ENCODE measurements at regions not wholly inside any gene's neighbourhood (a gene's known extent, or its start where the extent isn't known, plus 50 kb on each side); places are given as distances from the start of the nearest gene placed in this dataset.
A peak's percentile ranks its signal among the peaks of the same experiment; 100 is the strongest.

DNA sequence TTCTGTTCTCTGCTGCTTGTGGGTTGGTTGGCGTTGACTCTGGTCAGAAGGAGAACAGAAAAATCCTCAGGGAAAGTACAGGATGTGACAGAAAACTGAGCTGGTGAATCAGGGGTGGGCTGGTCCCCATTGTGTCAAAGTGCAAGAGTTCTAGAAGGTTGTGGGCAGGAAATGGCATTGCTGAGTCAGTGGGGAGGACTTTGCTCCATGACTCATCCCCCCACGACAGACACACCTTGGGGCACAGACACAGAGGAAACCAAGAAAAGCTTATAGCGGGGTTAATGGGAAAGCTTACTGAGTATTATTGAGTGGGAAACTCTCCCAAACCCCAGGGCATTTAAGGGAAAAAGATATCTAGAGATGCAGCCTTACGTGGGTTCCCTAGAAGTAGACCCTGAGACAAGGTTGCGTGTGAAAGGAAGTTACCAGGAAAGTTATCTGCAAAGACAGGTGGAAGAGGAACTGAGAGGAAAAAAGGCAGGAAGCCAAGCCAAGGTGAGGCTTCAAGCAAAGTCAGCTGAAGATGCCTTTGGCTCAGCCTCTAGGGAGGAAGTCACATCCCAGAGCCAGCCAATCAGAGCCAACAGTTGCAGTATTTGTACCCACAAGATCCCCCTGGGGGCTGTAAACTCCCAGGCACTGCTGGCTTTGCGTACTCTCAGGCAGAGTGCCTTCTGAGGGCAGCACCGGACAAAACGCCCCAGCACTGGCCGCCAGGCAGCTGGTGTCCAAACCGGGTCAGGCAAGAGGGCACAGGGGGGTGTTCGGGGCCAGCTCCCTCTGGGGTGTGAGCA, 86.4 kb downstream of the FOXL1 start:
- peak; percentile 21 for DNase-seq (ENCODE audit: low spot score)

DNA sequence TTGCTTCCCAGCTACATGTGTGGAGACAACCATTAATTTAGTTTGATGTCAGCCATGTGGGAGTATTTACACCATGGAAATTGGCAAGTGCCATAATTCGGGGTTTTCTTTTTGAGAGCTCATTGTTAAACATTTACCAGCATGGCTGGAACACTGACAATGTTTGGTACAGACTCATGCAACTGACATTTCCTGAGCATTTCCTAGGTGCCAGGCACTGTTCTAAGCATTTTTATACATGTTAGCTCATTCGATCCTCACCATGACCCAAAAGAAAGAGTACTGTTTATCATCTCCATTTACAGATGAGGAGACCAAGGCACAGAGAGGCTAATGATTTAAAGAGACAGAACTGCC, 86.9 kb downstream of the FOXL1 start:
- no peak for DNase-seq (ENCODE audit: low spot score)

DNA sequence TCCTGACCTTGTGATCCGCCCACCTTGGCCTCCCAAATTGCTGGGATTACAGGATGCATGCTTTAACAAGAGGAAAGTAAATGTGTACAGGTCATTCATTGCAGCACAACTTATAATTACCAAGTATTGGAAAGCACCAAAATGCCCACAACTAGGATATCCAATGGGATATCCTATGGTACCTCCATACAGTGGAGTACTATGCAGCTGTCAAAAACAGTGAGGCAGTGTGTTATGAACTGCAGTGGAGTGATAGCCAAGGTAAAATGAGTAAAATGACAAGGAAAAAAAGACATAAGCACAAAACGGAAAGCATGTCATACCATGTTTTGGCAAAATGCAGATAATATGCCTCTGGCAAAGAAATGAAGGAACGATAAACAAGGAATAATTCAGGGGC, 87.6 kb downstream of the FOXL1 start:
- DNase-seq (ENCODE audit: low spot score): no peak

DNA sequence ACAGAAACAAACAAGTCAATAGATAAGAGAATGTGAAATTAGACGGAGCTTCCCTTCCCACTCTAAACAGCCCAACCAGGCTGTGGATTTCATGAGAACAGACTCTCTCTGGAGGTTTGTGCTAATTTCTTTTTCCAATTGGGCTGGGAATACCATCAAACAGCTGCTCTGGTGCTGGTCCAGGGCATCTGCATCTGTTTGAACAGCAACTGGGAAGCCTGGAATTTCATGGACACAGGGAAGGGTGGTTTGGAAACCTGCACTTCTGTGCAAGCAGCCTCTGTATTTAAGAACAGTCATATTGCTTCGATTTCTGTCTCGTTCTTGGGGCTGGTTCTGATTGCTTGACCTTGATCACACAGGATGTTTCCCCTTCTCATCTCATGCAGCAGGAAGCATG, 88.7 kb downstream of the FOXL1 start:
- no peak for DNase-seq (ENCODE audit: low spot score)

DNA sequence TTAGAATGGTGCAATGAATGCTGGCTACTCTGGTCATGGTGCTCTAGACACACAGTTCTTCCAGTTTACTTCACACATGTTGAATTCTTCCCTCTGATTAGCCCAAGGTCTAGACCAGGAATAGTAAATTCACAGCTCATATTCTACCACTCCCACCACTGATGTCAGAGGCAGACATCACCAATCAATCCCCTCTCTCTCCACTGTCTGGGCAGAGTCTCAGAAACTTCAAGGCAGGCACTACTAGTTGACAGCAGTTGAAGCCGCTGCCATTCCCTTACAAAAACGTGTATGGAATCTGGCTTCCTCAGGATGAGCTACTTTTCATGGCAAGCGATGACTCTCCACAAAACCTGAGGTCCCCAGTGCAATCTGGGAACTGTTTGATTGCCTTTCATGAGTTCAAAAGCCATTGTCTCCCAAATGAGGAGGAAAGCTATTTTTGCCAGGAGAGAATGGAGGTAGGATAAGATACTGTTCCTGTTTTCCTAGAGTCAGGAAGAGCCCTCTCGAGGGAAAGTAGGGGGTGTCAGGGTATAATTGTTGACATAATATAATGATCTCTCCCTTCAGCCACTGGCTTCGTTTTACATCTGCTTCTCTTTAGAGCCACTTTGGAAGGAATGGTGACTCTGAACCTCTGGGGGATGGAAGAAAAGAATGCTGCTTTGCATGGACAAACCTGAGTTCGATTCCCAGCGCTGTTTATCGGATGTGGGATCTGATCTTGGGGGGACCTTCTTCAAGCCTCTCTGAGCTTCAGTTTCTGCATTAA, 90.0 kb downstream of the FOXL1 start:
- DNase-seq (ENCODE audit: low spot score): peak; percentile 5

DNA sequence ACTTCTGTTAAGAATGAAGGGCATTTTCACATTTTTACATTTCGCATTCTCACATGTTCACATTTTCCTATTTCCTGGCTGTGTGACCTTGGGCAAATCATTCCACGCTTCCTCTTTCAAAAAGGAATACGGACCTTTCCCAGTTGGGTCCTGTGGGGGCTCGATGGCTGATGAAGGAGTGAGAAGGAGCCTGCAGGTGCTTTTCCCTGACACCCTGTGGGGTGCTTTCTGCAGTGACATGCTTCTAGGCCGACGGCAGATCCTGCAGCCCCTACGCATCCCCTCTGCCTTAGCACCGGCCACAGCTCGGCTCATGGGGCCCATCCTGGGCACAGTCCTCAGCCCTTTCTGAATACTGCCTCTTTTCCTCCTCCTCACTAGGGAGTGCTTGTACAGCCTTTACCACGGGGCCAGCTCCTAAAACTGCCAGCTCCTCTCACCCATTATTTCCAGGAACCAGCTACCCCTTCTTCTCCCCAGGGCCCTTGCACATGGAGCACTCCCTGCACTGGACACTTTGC, 91.0 kb downstream of the FOXL1 start:
- DNase-seq (ENCODE audit: low spot score): no peak

DNA sequence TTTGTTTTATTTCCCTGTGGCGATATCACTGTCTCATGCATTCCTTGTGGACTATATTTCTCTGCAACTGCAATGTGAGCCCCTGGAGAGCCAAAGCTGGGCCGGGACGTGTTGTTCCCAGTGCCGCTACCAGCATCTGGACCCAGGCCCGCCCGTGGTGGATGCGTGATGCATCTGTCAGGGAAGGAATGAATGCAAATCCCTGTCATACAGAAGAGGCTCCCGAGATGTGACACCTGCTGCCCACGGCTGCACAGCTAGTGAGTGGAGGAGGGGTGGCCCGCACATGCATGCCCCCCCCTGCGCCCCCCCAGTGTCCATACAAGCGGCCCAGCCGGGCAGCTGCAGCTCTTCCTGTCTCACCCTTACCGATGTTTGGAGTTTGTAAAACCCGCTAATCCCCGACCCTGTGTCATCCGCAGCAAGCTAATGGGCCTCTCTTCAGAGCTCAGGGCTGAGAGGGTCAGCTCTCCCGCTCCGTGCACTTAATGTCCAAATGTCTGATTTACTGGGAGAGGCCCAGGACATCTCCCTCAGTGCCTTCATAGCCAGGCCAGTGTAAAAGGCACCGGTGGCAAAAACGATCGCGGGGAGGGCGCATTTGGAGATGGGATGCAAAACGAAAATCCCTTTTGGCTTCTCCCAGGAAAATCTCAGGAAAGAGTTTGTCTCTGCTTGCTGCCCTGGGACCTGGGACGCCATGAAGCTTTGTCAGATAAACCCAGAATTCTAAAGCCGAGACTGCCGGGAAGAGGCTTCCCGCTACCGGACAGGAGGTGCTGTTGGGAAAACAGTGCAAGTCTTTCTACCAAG, 91.8 kb downstream of the FOXL1 start:
- DNase-seq (ENCODE audit: low spot score): peak; percentile 7

DNA sequence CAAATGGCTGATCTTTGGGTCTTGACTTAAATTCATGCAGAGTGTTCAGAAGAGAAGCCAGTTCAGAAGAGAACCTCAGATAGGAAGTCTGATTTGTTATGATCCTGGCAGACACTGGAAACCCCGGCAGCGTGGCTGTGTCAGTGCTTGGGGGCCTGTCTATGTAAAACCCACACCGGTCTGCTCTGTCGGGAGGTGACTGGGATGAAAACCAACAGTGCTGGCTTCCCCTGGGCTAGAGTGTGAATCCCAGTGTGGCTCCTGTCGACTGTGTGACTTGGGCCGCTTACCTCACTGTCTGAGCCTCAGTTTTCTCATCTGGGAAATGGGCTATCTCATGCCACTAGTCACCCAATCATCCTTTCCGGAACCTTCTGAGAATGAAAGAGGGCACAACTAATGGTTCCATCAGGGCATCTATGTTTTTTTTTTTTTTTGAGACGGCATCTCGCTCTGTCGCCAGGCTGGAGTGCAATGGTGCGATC, 92.4 kb downstream of the FOXL1 start:
- no peak for DNase-seq (ENCODE audit: low spot score)

DNA sequence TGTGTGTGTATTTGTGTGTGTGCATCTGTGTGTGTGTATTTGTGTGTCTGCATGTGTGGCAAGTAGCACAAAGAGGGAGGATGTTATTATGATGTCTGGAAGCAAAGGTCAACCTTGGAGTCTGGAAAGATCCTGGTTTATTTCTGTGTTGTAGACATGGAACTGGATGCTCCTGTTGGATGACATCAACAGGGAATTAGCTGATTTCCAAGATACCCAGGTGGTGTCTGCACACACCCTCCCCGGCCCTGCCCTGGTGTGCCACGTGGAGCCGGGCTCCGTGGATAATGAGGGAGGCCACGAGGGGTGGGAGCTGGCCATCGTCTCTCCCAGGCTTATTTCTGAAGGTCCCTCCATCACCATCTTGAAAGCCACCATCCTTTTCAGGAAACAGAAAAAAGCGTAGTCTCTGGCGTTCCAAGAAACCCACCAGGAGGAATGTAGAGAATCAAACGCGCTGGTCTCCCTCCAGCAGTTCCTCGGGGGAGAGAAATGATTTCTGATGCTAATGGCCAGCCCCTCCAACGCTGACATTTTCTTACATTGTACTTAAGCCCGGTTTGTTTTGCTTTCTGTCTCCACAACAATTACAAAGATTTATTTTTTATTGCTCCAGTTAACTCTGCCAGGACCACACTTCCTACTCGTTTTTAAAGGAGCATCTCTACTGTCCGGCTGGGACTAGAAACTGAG, 93.3 kb downstream of the FOXL1 start:
- DNase-seq (ENCODE audit: low spot score): peak; percentile 24

DNA sequence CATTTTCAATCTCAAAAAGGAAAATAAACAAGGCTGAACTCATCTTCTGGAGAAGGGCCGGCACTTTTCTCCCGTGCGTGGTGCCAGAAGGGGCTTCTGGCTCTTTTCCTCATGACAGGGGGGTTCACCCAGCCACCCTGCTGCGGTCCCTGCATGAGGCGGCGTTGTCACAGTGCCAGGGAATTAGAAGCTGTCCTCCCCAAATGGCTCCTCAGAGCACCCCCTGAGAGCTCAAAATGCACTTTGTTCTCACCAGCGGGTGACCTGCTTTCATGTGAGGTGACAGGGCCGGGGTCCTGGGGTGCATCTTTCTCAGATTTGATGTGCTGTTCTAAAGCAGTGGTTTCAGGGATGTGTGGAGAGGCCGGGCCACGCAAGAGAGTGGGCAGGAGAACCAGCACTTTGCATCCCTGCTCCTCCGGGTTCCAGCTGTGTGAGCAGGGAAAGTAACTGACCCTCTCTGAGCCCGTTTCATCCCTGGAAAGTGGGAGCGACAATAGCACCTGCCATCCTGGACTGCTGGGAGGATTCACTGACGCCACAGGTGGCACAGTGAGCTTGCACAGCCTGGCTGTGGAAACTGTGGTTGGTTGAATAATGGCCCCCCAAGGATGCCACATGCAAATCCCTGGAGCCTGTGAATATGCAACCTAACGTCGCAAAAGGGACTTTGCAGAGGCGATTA, 94.0 kb downstream of the FOXL1 start:
- no peak for DNase-seq (ENCODE audit: low spot score)

DNA sequence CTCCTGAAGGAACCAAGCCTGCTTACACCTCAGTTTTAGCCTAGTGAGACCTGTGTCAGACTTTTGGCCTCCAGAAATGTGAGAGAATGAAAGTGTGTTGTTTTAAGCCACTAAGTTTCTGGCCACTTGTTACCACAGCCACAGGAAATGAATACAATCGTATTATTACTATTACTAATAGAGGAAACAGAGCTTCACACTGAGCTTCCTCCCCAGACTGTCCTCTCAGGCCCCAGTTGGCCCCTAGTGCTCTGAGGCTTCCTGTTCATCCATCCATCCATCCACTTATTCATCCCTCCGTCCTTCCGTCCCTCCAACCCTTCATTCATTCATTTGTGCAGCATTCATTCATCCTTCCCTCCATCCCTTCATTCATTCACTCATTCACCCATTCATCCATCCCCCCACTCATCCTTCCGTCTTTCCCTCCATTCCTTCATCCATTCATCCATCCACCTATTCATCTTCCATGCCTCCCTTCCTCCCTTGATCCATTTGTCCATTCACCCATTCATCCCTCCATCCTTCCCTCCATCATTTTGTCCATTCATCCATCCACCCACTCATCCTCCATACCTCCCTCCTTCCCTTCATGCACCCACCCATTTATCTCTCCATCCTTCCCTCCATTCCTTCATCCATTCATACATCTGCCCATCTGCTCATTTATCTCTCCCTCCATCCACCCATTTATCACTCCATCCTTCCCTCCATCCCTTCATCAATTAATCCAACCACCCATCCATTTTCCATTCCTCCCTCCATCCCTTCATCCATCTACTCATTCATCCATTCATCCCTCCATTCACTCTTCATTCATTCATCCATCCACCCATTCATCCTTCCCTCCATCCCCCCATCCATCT, 95.0 kb downstream of the FOXL1 start:
- no peak for DNase-seq (ENCODE audit: low spot score)

DNA sequence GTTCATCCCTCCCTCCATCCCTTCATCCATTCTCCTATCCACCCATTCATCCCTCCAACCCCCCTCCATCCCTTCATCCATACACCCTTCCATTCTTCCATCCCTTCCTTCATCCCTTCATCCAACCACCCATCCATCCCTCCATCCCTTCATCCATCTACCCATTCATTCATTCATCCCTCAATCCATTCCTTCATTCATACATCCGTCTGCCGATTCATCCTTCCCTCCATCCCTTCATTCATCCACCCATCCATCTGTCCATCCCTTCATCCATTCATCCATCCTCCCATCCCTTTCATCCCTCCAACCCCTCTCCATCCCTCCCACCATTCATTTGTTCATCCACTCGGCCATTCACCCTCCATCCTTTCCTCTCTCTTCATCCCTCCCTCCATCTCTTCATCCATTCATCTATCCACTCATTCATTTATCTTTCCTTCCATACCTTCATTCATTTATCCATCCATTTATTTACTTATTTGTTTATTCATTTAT, 95.7 kb downstream of the FOXL1 start:
- DNase-seq (ENCODE audit: low spot score): no peak

DNA sequence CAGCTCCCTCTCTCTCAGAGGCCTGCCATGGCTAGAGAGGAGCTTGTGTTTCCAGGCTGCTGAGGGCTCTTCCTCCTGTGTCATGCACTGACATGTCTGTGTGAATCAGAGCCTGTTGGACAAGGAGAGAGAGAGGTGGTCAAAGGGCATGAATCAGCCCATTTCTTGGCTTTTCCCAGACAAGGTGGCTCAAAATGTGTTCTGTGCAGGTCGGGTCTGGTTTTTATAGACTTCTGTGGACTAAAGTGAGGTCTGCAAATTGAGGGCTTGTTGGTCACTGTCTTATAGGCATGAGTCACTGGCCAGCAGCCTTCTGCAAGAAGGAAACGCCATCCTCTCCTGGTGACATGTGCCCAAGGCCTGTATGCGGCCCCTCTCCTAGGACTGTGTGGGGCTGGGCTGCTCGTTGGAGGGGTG, 97.9 kb downstream of the FOXL1 start:
- no peak for DNase-seq (ENCODE audit: low spot score)

DNA sequence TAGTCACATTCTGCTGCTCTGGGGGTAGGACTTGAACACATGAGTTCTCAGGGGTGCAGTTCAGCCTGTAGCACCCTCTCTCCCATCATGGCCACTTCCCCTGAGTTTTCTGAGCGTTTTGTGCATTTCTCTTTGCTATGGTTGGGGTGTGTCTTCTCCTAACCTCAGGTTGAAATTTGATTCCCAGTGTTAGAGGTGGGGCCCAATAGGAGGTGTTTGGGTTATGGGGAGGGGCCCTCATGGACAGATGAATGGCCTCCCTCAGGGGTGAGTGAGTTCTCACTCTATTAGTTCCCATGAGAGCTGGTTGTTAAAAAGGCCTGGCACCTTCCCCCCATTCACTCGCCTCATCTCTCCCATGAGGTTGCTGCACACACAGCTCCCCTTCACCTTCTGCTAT, 101.1 kb downstream of the FOXL1 start:
- no peak for DNase-seq (ENCODE audit: low spot score)

DNA sequence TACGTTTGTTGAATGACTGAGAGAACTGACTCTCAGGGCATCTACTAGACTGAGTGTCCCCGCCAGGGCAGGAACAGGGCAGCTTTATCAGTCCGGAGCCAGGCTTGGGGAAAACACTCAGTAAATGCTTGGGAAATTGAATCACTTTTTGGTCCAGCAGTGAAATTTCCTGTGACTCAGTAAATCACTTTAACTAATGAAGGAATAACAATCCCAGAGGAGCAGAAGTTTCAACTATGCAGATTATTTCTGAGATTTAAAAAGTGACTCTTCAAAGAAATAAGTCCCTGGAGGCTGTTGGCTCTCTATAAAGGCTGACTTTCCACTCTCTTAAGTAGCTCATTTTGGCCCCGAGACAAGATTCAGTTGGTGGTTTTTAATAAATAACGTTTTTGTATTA, 101.8 kb downstream of the FOXL1 start:
- DNase-seq (ENCODE audit: low spot score): peak; percentile 61

DNA sequence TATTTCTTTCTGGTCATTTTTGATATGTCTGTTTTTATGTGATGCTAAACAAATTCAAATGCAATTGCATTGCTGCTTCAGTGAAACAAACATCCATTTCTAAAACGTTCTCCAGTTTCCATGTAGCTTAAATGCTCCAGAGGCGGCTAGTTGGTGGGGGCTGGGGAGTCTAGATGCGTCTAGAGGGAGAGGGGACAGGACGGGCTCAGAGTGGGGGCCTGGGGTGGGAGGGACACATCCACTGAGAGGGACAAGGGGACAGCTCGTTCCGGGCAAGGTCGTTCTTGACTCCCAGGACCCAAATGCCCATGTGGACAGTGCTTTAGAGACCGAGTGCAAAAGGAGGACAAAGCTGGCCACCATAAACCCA, 102.3 kb downstream of the FOXL1 start:
- DNase-seq (ENCODE audit: low spot score): no peak

DNA sequence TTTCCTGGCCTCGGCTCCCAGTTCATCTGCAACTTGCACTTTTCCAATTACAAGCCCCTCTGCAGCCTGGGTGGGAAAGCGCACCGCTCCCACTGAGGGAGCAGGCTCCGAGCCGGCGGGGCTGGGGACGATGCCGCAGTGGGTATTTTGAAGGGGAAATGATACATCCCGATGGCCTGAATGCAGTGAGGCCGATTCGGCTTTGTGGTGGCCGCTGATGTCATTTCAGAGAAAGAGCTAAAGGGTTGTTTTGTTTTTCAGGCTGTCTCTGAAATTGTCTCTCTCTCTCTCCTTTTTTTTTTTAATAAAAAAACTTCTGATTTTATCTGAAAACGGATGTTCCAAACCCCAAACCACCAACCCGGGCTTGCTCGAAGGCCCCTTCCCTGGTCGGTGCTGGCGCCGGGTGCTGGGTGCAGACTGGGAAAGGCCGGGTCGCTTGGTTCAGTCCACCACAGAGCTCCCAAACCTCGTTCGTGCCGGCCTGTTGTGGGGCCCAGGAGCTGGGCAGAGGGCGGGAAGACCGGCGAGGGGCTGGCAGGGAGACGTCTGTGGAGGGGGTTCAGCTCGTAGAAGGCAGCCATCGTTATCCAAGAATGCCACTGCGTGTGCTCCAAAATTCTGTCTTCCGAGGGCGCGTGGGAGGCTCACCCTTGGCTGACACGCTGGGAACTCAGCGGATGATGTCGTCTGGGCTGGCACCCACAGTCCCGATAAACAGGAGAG, 102.8 kb downstream of the FOXL1 start:
- DNase-seq (ENCODE audit: low spot score): no peak

DNA sequence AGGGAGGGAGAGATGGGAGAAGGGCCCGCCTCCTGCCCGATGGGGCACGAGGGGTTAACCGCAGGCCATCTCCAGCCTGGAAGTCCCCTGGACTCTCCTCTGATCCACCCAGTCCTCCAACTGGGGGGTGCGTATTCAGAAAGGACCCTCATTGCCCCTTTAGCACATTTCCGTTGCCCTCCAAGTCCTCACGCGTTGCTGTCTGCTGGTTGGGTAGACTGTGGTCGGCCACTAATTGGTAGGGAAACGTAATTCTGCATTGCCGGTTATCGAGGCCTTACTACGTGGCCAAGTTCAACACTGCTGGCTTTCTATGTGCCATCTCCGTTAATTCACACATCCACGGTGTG, 103.4 kb downstream of the FOXL1 start:
- no peak for DNase-seq (ENCODE audit: low spot score)
